ENCODE measurements at regions not wholly inside any gene's neighbourhood (a gene's known extent, or its start where the extent isn't known, plus 50 kb on each side); places are given as distances from the start of the nearest gene placed in this dataset.
A peak's percentile ranks its signal among the peaks of the same experiment; 100 is the strongest.

GRCh38 chr5:158033076-158033475, 174.1 kb upstream of the CLINT1 start:
- DNase-seq = no peak

GRCh38 chr5:158032246-158032645, 173.3 kb upstream of the CLINT1 start:
- no peak for DNase-seq

DNA sequence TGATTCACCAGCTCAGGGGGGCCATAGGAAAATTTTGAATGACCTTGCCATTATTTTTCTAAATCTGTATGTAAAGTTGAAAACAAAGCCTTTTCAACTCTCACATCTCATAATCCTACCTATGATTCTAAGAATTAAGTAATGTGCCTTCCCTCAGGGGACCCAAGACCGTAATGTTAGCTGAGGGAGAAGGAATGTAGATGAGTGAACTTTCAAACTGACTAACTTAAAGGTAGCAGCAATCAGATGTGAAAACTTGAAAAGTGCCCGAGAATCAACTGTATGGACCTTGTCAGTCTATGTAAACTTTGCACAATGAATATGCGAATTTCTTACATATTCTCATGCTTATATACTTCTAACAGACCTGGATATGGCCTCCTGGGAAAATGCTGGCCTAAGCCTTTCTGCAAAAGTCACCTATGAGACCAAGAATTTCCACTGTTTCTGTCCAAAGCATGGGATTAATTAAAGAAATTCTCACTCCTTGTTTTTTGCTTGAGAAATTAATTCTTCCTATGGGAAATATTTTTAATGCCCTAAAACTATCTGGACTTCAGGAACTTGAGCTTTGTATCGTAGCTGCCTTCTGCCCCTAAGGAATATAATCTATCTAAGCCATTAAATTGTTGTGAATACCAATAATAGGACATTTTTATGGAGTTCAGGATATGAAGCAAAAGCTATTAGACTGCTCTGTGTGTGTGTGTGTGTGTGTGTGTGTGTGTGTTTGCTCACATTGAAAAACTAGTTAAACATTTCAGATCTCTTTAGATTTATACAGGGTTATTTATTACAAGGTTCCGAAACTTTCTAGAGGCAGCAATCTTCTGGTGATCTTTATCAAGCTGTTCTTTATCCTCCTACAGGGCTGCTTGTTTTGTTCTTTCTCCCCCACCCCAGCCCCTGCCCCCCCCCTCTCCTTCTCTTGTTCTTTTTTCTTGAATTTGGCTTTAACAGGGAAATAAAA, 169.1 kb upstream of the CLINT1 start:
- DNase-seq = no peak

- DNase-seq = peak in 2 of 3 donors; percentile 29 to 93
Measured at GRCh38 chr5:158026304-158027031, 167.5 kb upstream of the CLINT1 start.

DNA sequence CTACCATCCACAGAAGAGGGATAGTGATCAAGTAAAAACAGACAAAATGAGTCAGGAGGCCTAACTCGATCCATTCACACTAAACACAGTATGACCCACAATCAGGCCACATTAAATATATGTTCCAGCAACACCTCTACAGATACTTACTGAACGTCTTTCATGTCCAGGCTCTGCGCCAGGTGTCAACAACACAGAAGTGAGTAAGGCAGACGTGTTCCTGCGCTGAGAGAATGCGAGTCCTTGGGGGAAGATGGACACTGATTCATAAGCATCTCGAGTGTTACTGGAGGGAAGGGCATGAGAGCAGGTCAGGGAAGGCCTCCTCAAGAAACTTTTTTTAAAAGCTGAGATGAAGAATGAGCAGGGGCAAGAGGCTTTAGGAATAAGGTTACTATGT, 164.3 kb upstream of the CLINT1 start:
- DNase-seq = no peak

- DNase-seq = no peak
Measured at GRCh38 chr5:158022837-158023236, 163.9 kb upstream of the CLINT1 start.

GRCh38 chr5:158022393-158022792, 163.4 kb upstream of the CLINT1 start:
- no peak for DNase-seq

DNA sequence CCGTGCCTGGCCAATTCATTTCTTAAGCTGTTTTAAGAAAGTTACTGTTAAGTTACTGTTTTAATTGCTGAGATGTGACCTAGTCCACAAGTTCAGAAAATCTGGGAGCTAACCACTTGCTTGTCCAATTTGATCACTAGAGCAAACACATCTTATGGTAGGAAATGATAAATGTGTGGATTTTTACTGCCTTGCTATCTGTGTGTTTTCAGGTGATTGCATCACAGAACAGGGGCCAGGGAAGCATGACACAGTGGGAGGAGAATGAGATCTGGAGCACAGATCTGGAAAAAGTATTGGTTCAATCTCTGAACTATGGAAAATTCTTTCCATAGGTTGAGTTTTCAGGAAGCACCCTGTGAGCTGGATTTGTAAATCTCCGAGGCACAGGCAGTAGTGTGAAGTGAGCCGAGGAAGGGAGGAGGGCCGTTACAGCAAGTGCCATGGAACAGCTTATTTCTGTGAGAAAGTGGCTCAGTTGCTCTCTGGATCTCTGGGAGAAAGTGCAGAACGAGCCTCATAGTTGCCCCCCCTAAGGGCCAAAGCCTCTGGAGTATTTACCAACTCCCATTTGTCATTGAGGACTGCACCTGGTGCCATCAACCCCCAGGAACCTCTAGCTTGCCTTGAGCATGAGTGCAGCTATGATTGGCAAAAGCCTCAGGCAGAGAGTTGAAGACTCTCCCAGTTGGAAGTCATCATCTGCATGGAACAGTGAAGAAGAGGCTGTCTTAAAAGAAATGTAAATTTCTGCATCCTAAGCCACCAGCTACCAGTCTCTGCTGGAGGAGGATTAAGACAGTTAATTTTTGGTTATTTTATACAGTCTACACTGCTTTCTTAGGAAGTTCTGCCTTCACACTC, 161.8 kb upstream of the CLINT1 start:
- no peak for DNase-seq

- DNase-seq = no peak
Measured at GRCh38 chr5:158017469-158017868, 158.5 kb upstream of the CLINT1 start.

DNA sequence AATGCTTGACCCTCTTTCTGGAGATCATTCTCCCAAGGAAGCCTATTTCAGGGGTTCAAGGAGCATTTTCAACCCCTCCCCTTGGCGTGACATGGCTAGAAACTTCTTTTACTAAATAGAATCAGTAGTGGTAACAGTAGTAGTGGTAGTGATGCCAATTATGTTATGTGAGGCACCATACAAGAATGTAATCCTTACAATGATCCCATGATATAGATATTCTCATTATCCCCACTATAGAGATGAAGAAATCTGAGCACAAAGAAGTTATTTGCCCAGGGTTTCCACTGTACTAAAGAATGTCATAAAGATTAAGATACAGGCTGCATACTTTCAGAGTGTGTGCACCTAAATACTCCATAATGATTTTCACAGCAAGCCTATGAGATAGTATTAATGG, 155.4 kb upstream of the CLINT1 start:
- DNase-seq = no peak

- peak in 1 of 3 donors; percentile 51 for DNase-seq
Measured at GRCh38 chr5:158013939-158014338, 155.0 kb upstream of the CLINT1 start.

DNA sequence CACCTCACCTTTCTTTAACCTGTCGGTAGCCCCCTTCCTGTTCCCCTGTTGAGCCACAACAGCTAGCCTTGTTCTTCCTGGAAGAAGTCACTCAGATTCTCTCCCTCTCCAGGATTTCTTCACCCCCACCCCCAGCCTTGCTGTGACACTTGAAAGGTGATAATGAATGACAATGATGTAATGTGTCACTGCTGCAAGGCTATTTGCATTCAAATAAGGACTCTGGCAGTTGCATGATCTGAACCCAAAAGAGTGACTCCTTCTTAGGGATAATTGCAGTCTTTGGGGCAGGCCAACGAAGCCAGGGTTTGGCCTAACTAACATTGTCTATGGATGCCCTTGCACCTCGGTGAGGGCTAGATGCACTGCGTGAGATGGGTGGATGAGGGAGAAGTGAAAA, 154.4 kb upstream of the CLINT1 start:
- no peak for DNase-seq

GRCh38 chr5:158011422-158011821, 152.5 kb upstream of the CLINT1 start:
- DNase-seq = no peak

GRCh38 chr5:158010831-158011230, 151.9 kb upstream of the CLINT1 start:
- DNase-seq = no peak

- DNase-seq = peak in 1 of 3 donors; percentile 22
Measured at GRCh38 chr5:158007336-158007735, 148.4 kb upstream of the CLINT1 start.

DNA sequence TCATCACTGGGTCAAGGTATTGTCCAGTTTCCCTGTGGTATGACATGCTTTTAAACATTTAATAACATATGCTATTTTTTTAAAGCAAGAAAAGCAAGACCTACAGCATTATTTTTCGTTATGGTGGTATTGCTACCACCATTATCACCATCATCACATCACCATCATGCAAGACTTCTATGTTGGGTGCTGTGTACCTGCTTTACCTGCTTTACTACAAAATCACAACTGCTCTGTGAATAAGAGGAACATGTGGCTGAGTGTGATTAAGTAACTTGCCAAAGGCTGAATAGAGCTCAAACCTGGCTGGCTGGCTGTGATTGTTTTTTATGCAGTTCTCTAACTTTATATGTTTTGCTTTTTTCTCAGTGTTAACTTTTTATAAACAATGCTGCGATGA, 140.8 kb upstream of the CLINT1 start:
- no peak for DNase-seq

- peak in 1 of 3 donors; percentile 22 for DNase-seq
Measured at GRCh38 chr5:157997991-157998504, 139.1 kb upstream of the CLINT1 start.

DNA sequence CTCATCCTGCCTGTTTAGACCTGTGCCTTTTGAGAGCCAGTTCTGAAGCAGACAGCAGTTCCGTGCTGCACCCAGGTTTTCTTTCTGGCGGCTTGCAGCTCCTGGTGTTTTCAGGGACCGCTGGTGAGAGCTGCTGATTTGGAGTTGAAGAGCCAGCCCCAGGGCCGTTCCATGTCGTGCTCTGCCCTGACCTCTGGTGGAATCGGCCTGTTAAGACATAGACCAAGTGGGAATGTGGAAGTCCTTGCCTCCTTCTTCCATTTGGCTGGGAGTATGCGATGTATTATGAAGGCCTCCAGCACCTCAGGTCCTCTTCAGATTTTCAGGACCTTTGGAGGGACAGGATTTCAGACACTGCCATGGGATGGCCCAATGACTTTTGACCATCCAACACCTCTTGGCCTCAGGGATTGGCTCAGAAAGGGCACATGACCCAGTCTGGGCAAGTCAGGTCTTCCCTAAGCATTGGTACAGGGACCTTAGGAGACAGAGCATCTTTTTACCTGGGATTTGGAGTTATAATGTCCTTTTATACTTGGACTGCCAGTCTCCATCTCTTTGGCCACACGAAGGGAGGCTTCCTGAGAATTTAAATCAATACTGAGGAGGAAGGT, 136.1 kb upstream of the CLINT1 start:
- DNase-seq = peak; percentile 59 to 83 (median 73)

- no peak for DNase-seq
Measured at GRCh38 chr5:157993986-157994691, 135.2 kb upstream of the CLINT1 start.

GRCh38 chr5:157993201-157993600, 134.3 kb upstream of the CLINT1 start:
- DNase-seq = peak in 1 of 3 donors; percentile 7
